RWPE2 (cell line): ENCODE measurements at regions not wholly inside any gene's neighbourhood (a gene's known extent, or its start where the extent isn't known, plus 50 kb on each side); places are given as distances from the start of the nearest gene placed in this dataset.

Experiments used
- ATAC-seq: fragments of 200-7000 bp; cut with Tn5 transposase; 3 replicates; pipeline ENCODE4 v1.9.1; 2021; ENCODE audit warnings: low read depth
- DNase-seq: peaks from one replicate; pipeline ENCODE4 v3.0.0-alpha.2; 2020; ENCODE audit warnings: low spot score
- H3K27ac ChIP-seq: fragments of 450-650 bp; 2 replicates; pipeline ENCODE4 v1.5.1; 2017; ENCODE audit warnings: mild to moderate bottlenecking; ENCODE audit not compliant: poor library complexity, severe bottlenecking
- H3K27me3 ChIP-seq: fragments of 250-450 bp; sonication (Bioruptor Pico); 2 replicates; pipeline ENCODE4 v1.5.1; 2021; ENCODE audit warnings: mild to moderate bottlenecking, moderate library complexity; ENCODE audit not compliant: insufficient read depth, poor library complexity, severe bottlenecking
- H3K36me3 ChIP-seq: fragments of 250-450 bp; sonication (Bioruptor Pico); 2 replicates; pipeline ENCODE4 v1.5.1; 2020; ENCODE audit warnings: low read depth, mild to moderate bottlenecking, moderate library complexity
- H3K4me1 ChIP-seq: fragments of 250-450 bp; sonication (Bioruptor Pico); 2 replicates; pipeline ENCODE4 v1.5.1; 2021; ENCODE audit warnings: mild to moderate bottlenecking, moderate library complexity; ENCODE audit not compliant: insufficient read depth, poor library complexity, severe bottlenecking
- H3K4me3 ChIP-seq: fragments of 250-450 bp; sonication (Bioruptor Pico); 2 replicates; pipeline ENCODE4 v1.5.1; 2021; ENCODE audit warnings: mild to moderate bottlenecking, moderate library complexity; ENCODE audit not compliant: severe bottlenecking
- H3K9me3 ChIP-seq: fragments of 250-450 bp; sonication (Bioruptor Pico); 2 replicates; pipeline ENCODE4 v1.5.1; 2021; ENCODE audit warnings: mild to moderate bottlenecking, moderate library complexity; ENCODE audit not compliant: severe bottlenecking
- CTCF ChIP-seq: fragments of 450-650 bp; IDR thresholded peaks from one replicate; pipeline ENCODE4 v1.5.1; 2017; ENCODE audit warnings: mild to moderate bottlenecking, moderate library complexity; ENCODE audit not compliant: poor library complexity, severe bottlenecking

DNA sequence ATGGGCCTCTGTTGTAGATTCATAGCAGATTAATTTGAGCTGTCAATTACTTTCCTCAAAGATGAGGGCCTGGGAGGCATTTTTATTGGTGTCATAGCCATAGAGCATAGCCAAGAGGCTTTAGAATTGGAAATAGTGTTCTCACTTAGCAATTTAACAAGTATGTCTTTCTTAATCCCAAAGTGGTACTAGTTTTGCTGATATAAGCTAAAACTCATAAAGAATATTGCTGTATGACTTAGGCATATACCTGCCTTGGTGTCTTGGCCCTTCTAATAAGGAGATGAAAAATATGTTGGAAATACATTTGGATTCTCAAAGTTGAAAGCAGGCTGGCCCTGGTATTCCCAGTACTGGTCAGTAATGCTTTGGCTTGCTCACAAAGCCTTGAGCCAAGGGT is 221.5 kb upstream of the CXCL13 start:
- Histone ChIP-seq H3K27ac (no peak overlapping the region), H3K4me1 (no peaks in the 10 kb centered on the region), H3K4me3 (no peak overlapping the region), H3K27me3 (no peaks in the 10 kb centered on the region), H3K36me3 (no peaks in the 10 kb centered on the region), H3K9me3 (no peaks in the 10 kb centered on the region)
- no peak for TF ChIP-seq CTCF
- DNase-seq: no peak
- ATAC-seq: no peak

- peak; percentile 82 for ATAC-seq
- no peaks in the 10 kb centered on the region for H3K36me3 ChIP-seq
- TF ChIP-seq CTCF: peak; percentile 82
Observed at GRCh38 chr4:77385124-77385969, 220.3 kb upstream of the CXCL13 start.

DNA sequence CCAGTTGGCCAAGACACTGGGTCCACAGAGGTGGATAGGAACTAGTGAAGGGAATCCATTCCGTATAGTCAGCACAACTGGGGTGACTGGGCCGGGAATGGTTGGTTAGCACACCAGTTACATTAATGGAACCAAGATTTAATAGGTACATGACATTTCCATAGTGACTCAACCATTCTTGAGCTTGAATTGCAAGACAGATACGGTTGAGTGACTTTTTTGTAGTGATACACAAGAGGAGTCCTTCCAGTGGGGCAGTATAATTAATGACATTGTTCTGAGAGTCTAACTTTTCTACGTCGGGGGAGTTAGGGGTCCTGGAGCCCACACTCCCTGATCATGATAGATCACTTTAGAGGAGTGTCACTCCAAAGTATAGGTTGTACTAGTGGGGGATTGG is 211.6 kb upstream of the CXCL13 start:
- DNase-seq (no peak), ATAC-seq (no peak)
- H3K27ac ChIP-seq: no peak overlapping the region
- no peak overlapping the region for H3K4me3 ChIP-seq
- no peaks in the 10 kb centered on the region for H3K4me1 ChIP-seq
- TF ChIP-seq CTCF: no peak
- H3K36me3 ChIP-seq: no peaks in the 10 kb centered on the region
- H3K27me3 ChIP-seq: no peaks in the 10 kb centered on the region
- no peaks in the 10 kb centered on the region for H3K9me3 ChIP-seq

More at GRCh38 chr4:77385124-77385969, 220.3 kb upstream of the CXCL13 start:
- Histone ChIP-seq H3K4me3 (no peak overlapping the region), H3K9me3 (no peaks in the 10 kb centered on the region), H3K4me1 (no peaks in the 10 kb centered on the region), H3K27me3 (no peaks in the 10 kb centered on the region), H3K27ac (no peak overlapping the region)
- no peak for DNase-seq

DNA sequence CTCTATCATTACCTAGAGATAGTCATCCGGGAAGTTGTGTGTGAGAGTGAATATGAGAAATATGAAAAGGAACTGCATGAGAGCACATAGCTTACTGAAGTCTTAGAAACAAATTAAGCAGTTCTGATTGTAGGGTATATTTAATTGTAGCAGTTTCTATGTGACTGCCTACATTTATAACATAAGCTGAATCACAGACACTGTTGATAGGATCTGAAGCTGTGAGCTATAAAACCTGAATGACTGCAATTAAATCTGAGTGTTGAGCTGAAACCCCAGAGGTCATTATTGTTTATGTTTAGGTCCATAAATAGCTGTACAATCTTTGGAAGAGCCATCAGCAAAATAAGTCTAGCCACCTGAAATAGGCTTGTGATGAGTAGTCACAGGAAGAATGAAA is 210.1 kb upstream of the CXCL13 start:
- no peaks in the 10 kb centered on the region for H3K36me3 ChIP-seq
- H3K4me1 ChIP-seq: no peaks in the 10 kb centered on the region
- TF ChIP-seq CTCF: no peak
- no peak for DNase-seq
- no peak overlapping the region for H3K27ac ChIP-seq
- no peak for ATAC-seq
- H3K9me3 ChIP-seq: peaks cover 1% of the 10 kb centered on the region
- H3K27me3 ChIP-seq: no peaks in the 10 kb centered on the region
- no peak overlapping the region for H3K4me3 ChIP-seq

DNA sequence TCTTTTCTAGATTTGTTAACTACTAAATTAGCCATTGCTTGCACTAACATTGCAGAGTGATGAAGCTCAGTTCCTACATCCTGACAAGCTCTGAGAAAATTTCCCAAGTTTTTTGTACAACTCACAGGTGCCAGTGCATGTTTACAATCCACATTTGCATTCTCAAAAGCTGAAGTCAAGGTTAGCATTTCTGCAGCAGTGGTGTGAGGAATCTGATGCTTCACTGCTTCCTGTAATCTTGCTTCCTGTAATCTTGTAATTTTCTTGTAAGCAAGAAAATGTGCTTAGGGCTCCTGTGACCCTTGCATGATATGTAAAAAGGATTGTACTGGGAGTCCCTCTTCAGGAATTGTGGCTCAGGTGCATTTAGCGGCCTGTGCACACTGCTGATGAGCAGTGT is 207.4 kb upstream of the CXCL13 start:
- H3K4me3 ChIP-seq: no peak overlapping the region
- H3K27me3 ChIP-seq: peaks cover 5% of the 10 kb centered on the region
- no peak for TF ChIP-seq CTCF
- H3K36me3 ChIP-seq: no peaks in the 10 kb centered on the region
- ATAC-seq (no peak), DNase-seq (no peak)
- H3K4me1 ChIP-seq: no peaks in the 10 kb centered on the region
- H3K9me3 ChIP-seq: peaks cover 1% of the 10 kb centered on the region
- no peak overlapping the region for H3K27ac ChIP-seq
